ENCODE measurements at regions not wholly inside any gene's neighbourhood (a gene's known extent, or its start where the extent isn't known, plus 50 kb on each side); places are given as distances from the start of the nearest gene placed in this dataset.

DNA sequence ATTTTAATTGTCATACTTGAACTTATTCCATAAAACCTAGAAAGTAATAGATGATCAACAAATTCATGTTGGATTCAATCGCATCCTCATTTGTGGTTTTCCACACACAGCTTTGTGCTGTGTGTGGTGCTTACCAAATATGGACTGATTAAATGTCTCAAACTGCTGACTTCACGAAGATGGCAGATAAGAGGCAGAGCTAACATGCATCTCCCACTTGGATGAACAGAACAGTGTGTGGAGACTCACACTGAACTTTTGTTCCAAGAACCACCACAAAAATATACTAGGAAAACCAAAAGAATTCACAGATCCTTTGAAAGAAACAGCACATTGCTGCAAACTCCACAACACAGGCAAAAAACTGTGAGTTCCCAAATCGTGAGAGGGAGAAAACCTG, 603.7 kb downstream of the TENT5A start:
- TF ChIP-seq ZNF155 (tag by site-specific recombination; IDR thresholded peaks at IDR 0.05) = no peak
- no peak for TF ChIP-seq RBAK (tag by site-specific recombination; IDR thresholded peaks at IDR 0.05)
- no peak for TF ChIP-seq ZNF629 (tag by site-specific recombination; IDR thresholded peaks at IDR 0.05)
- no peak for TF ChIP-seq ZNF785 (tag by site-specific recombination; IDR thresholded peaks at IDR 0.05)
- no peak for TF ChIP-seq ZFP41 (tag by site-specific recombination; IDR thresholded peaks at IDR 0.05; ENCODE audit: borderline replicate concordance)
- no peak for TF ChIP-seq TRIM28 (IDR thresholded peaks at IDR 0.05; ENCODE audit: borderline replicate concordance, low read length)
- no peak for TF ChIP-seq ZNF514 (tag by site-specific recombination; IDR thresholded peaks at IDR 0.05)
- no peak for TF ChIP-seq ZNF24 (tag by site-specific recombination; IDR thresholded peaks at IDR 0.05)
- no peak for TF ChIP-seq ZNF404 (tag by site-specific recombination; IDR thresholded peaks at IDR 0.05)
- TF ChIP-seq ZNF768 (tag by site-specific recombination; IDR thresholded peaks at IDR 0.05) = no peak
- TF ChIP-seq GLI4 (tag by site-specific recombination; IDR thresholded peaks at IDR 0.05) = no peak
- TF ChIP-seq WT1 (tag by site-specific recombination; IDR thresholded peaks at IDR 0.05) = no peak
- TF ChIP-seq ZNF830 (tag by site-specific recombination; IDR thresholded peaks at IDR 0.05; ENCODE audit: low read depth) = no peak
- TF ChIP-seq ZNF121 (tag by site-specific recombination; IDR thresholded peaks at IDR 0.05) = no peak
- H3K36me3 ChIP-seq (ENCODE audit: control insufficient read depth in 2 of 2, insufficient read depth in 1 of 2, low read length in 2 of 2) = no peaks in the 10 kb centered on the region
- no peak overlapping the region for H3K27ac ChIP-seq (ENCODE audit: extremely low read depth, low read depth, low read length)
- POLR2A ChIA-PET = no interaction called here
- H3K4me1 ChIP-seq (ENCODE audit: control insufficient read depth, insufficient read depth, low read length) = no peaks in the 10 kb centered on the region
- CTCF ChIA-PET = no interaction called here
- no peaks in the 10 kb centered on the region for H3K9me3 ChIP-seq (ENCODE audit: control insufficient read depth, insufficient read depth, low read depth, low read length)
- no peak overlapping the region for H3K4me3 ChIP-seq (ENCODE audit: low read depth, low read length)

DNA sequence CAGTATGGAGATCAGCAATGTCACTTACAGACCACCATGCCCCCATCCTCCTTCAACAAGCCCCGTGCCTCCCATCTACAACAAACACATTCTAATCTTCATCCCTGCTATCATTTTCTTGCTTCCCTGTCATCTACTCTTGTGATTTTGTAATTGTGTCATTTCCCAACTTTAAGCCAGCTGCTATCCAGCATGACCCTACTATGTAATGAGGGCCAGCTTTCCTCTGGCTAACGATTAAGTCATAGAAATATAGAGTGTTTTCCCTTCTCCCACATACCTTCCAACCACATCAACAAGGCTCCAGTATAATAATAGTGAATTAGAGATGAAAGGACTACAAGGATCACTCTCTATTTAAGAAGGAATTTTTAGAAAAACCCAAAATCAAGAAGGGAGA, 607.0 kb downstream of the TENT5A start:
- H3K4me3 ChIP-seq (ENCODE audit: low read depth, low read length) = no peak overlapping the region
- no peaks in the 10 kb centered on the region for H3K36me3 ChIP-seq (ENCODE audit: control insufficient read depth in 2 of 2, insufficient read depth in 1 of 2, low read length in 2 of 2)
- no peaks in the 10 kb centered on the region for H3K4me1 ChIP-seq (ENCODE audit: control insufficient read depth, insufficient read depth, low read length)
- TF ChIP-seq ZNF423 (tag by site-specific recombination; IDR thresholded peaks at IDR 0.05) (no peak), ZNF214 (tag by site-specific recombination; IDR thresholded peaks at IDR 0.05; ENCODE audit: borderline replicate concordance) (no peak), ZNF785 (tag by site-specific recombination; IDR thresholded peaks at IDR 0.05) (no peak)
- TF ChIP-seq, protein P1, sequence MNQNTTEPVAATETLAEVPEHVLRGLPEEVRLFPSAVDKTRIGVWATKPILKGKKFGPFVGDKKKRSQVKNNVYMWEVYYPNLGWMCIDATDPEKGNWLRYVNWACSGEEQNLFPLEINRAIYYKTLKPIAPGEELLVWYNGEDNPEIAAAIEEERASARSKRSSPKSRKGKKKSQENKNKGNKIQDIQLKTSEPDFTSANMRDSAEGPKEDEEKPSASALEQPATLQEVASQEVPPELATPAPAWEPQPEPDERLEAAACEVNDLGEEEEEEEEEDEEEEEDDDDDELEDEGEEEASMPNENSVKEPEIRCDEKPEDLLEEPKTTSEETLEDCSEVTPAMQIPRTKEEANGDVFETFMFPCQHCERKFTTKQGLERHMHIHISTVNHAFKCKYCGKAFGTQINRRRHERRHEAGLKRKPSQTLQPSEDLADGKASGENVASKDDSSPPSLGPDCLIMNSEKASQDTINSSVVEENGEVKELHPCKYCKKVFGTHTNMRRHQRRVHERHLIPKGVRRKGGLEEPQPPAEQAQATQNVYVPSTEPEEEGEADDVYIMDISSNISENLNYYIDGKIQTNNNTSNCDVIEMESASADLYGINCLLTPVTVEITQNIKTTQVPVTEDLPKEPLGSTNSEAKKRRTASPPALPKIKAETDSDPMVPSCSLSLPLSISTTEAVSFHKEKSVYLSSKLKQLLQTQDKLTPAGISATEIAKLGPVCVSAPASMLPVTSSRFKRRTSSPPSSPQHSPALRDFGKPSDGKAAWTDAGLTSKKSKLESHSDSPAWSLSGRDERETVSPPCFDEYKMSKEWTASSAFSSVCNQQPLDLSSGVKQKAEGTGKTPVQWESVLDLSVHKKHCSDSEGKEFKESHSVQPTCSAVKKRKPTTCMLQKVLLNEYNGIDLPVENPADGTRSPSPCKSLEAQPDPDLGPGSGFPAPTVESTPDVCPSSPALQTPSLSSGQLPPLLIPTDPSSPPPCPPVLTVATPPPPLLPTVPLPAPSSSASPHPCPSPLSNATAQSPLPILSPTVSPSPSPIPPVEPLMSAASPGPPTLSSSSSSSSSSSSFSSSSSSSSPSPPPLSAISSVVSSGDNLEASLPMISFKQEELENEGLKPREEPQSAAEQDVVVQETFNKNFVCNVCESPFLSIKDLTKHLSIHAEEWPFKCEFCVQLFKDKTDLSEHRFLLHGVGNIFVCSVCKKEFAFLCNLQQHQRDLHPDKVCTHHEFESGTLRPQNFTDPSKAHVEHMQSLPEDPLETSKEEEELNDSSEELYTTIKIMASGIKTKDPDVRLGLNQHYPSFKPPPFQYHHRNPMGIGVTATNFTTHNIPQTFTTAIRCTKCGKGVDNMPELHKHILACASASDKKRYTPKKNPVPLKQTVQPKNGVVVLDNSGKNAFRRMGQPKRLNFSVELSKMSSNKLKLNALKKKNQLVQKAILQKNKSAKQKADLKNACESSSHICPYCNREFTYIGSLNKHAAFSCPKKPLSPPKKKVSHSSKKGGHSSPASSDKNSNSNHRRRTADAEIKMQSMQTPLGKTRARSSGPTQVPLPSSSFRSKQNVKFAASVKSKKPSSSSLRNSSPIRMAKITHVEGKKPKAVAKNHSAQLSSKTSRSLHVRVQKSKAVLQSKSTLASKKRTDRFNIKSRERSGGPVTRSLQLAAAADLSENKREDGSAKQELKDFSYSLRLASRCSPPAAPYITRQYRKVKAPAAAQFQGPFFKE (tag by site-specific recombination; IDR thresholded peaks at IDR 0.05; ENCODE audit: borderline replicate concordance) = no peak
- TF ChIP-seq, protein P2, sequence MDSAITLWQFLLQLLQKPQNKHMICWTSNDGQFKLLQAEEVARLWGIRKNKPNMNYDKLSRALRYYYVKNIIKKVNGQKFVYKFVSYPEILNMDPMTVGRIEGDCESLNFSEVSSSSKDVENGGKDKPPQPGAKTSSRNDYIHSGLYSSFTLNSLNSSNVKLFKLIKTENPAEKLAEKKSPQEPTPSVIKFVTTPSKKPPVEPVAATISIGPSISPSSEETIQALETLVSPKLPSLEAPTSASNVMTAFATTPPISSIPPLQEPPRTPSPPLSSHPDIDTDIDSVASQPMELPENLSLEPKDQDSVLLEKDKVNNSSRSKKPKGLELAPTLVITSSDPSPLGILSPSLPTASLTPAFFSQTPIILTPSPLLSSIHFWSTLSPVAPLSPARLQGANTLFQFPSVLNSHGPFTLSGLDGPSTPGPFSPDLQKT (IDR thresholded peaks at IDR 0.05; ENCODE audit: borderline replicate concordance, low read depth, low read length) = no peak
- H3K27ac ChIP-seq (ENCODE audit: extremely low read depth, low read depth, low read length) = no peak overlapping the region
- no peaks in the 10 kb centered on the region for H3K9me3 ChIP-seq (ENCODE audit: control insufficient read depth, insufficient read depth, low read depth, low read length)
- ChIA-PET CTCF (no interaction called here), POLR2A (no interaction called here)
